ENCODE measurements at regions not wholly inside any gene's neighbourhood (a gene's known extent, or its start where the extent isn't known, plus 50 kb on each side); places are given as distances from the start of the nearest gene placed in this dataset.

- H3K4me3 ChIP-seq (ENCODE audit: low read depth, low read length), result no peak overlapping the region
- no peak for TF ChIP-seq CTCF (IDR thresholded peaks at IDR 0.05; ENCODE audit: low read depth, low read length)
Observed at GRCh38 chr15:47388299-47388698, 329.0 kb upstream of the SEMA6D start.

DNA sequence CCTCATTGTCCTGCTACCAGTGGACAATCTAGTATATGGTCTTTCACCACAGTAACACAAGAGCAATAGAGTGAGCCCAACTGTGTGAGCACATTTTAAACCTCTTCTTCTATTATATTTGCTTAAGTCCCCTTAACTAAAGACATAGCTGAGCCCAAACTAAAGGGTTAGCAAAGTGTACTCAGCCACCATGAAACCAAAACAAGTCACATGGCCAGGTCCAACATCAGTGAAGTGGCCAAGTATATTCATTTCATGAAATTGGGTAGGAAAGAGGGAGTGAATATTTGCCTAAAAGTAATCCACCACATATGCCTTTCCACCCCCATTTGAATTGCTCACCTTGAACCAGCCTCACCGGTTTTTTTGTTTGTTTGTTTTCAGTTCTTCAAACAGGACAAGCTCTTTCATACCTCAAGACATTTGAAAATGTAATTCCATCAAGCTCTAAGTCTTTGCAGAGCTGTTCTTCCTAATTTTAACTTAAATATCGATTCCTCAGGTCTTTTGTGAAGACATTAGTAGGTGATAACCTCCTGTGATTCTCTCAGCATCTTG, 327.0 kb upstream of the SEMA6D start:
- H3K4me3 ChIP-seq (ENCODE audit: low read depth, low read length), result no peak overlapping the region
- no peak for TF ChIP-seq CTCF (IDR thresholded peaks at IDR 0.05; ENCODE audit: low read depth, low read length)

- TF ChIP-seq CTCF (IDR thresholded peaks at IDR 0.05; ENCODE audit: low read depth, low read length), result no peak
- H3K4me3 ChIP-seq (ENCODE audit: low read depth, low read length), result no peak overlapping the region
Observed at GRCh38 chr15:47394286-47394809, 323.0 kb upstream of the SEMA6D start.

GRCh38 chr15:47395076-47395475, 322.2 kb upstream of the SEMA6D start:
- TF ChIP-seq CTCF (IDR thresholded peaks at IDR 0.05; ENCODE audit: low read depth, low read length), result no peak
- H3K4me3 ChIP-seq (ENCODE audit: low read depth, low read length), result no peak overlapping the region

DNA sequence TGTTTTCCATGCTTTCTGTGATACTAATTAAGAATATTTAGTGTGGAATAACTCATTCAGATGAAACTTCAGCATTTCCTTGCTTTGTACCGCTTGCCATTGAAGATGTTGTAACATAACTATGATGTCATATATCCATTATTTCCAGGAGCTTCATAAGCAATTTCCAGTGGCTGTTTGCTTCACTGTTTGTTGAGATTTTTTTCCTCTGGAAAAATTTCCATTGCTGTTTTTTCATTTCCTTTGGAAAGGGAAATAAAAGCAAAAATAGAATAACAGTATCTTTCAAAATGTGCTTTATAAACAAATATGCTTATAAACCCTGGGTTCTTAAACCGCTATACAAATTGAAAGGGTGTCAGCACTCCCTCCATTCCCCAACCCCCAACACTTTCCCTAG, 319.6 kb upstream of the SEMA6D start:
- H3K4me3 ChIP-seq (ENCODE audit: low read depth, low read length), result no peak overlapping the region
- no peak for TF ChIP-seq CTCF (IDR thresholded peaks at IDR 0.05; ENCODE audit: low read depth, low read length)

- H3K4me3 ChIP-seq (ENCODE audit: low read depth, low read length), result no peak overlapping the region
- no peak for TF ChIP-seq CTCF (IDR thresholded peaks at IDR 0.05; ENCODE audit: low read depth, low read length)
Observed at GRCh38 chr15:47398132-47398531, 319.2 kb upstream of the SEMA6D start.

DNA sequence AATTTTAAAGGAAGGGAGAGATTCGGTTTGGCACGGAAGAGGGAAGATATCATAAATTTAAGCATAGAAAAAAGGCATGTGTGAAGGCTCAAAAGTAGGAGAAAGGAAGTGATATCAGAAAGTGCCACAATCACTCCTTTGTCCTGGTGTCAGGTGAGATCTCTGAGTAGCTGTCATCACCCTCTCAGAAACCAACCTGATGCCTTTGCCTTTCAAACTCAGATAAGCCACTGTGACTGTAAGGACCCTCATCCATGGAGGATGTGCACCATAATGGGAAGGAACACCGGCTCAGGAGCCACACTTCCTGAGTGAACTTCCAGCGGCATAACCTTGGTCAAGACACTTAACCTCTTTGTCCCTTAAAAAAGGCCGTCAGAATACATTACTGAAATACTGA, 318.7 kb upstream of the SEMA6D start:
- TF ChIP-seq CTCF (IDR thresholded peaks at IDR 0.05; ENCODE audit: low read depth, low read length), result no peak
- H3K4me3 ChIP-seq (ENCODE audit: low read depth, low read length), result no peak overlapping the region

Data from WI38 (cell line).